Smooth muscle cell (in vitro differentiated cells): ENCODE measurements at regions not wholly inside any gene's neighbourhood (a gene's known extent, or its start where the extent isn't known, plus 50 kb on each side); places are given as distances from the start of the nearest gene placed in this dataset.

Experiments used
- DNase-seq: peaks from one replicate; lab custom pipeline; 2025; ENCODE audit not compliant: unreplicated experiment; lab: John Stamatoyannopoulos, UW
- H2AFZ ChIP-seq: fragments of 200-600 bp; sonication (generic); 2 replicates; pipeline ENCODE4 v1.6.0; 2016; ENCODE audit warnings: antibody characterized with exemption, low read depth, mild to moderate bottlenecking
- H3F3A ChIP-seq: fragments of 200-600 bp; sonication (generic); 2 replicates; pipeline ENCODE4 v1.6.0; 2017; ENCODE audit warnings: antibody characterized with exemption, low read depth
- H3K27ac ChIP-seq: fragments of 200-600 bp; sonication (generic); 2 replicates; pipeline ENCODE4 v1.5.1; 2016; ENCODE audit warnings: low read depth, mild to moderate bottlenecking
- H3K27me3 ChIP-seq: fragments of 200-600 bp; sonication (generic); 2 replicates; pipeline ENCODE4 v1.6.1; 2016; ENCODE audit warnings: low read depth, mild to moderate bottlenecking
- H3K36me3 ChIP-seq: fragments of 200-600 bp; sonication (generic); 2 replicates; pipeline ENCODE4 v1.5.1; 2016; ENCODE audit warnings: low read depth
- H3K4me1 ChIP-seq: fragments of 200-600 bp; sonication (generic); 2 replicates; pipeline ENCODE4 v1.5.1; 2016; ENCODE audit warnings: low read depth
- H3K4me2 ChIP-seq: fragments of 200-600 bp; sonication (generic); 2 replicates; pipeline ENCODE4 v1.6.0; 2016; ENCODE audit warnings: mild to moderate bottlenecking
- H3K4me3 ChIP-seq: fragments of 200-600 bp; sonication (generic); 2 replicates; pipeline ENCODE4 v1.5.1; 2016; ENCODE audit warnings: mild to moderate bottlenecking
- H3K79me2 ChIP-seq: fragments of 200-600 bp; sonication (generic); 2 replicates; pipeline ENCODE4 v1.6.0; 2016; ENCODE audit warnings: low read depth, mild to moderate bottlenecking
- H3K9ac ChIP-seq: fragments of 200-600 bp; sonication (generic); 2 replicates; pipeline ENCODE4 v1.6.0; 2016; ENCODE audit warnings: low read depth
- H3K9me3 ChIP-seq: fragments of 200-600 bp; sonication (generic); replicated peaks from 2 replicates; pipeline ENCODE4 v1.5.1; 2016; ENCODE audit warnings: low read depth
- H4K20me1 ChIP-seq: fragments of 200-600 bp; sonication (generic); 2 replicates; pipeline ENCODE4 v1.6.0; 2016; ENCODE audit warnings: low read depth
- CTCF ChIP-seq: fragments of 200-600 bp; sonication (generic); IDR thresholded peaks from 2 replicates; pipeline ENCODE4 v1.5.1; 2017; ENCODE audit warnings: borderline replicate concordance, mild to moderate bottlenecking, antibody characterized with exemption; ENCODE audit not compliant: insufficient read depth, poor library complexity, severe bottlenecking
- WGBS: methylation state at CpG from one replicate; pipeline ENCODE4 v1.1.7; 2016; ENCODE audit warnings: low lambda C conversion rate; 5-methylcytosine and 5-hydroxymethylcytosine counted together

GRCh38 chr17:77691216-77692085 is 267.1 kb upstream of the TNRC6C start:
- Histone ChIP-seq H3K4me1 (peaks cover 2% of the 10 kb centered on the region), H3K27me3 (peaks cover 36% of the 10 kb centered on the region), H2AFZ (no peak overlapping the region), H3K27ac (no peak overlapping the region), H4K20me1 (no peaks in the 10 kb centered on the region), H3K9ac (no peak overlapping the region), H3K4me2 (no peak overlapping the region), H3K4me3 (no peak overlapping the region), H3K9me3 (no peaks in the 10 kb centered on the region), H3F3A (no peaks in the 10 kb centered on the region), H3K36me3 (no peaks in the 10 kb centered on the region), H3K79me2 (no peaks in the 10 kb centered on the region)
- TF ChIP-seq CTCF = no peak
- WGBS = 91% methylated on average over 21 of the region's 21 CpGs
- no peak for DNase-seq

GRCh38 chr17:77692571-77693161 is 265.8 kb upstream of the TNRC6C start:
- Histone ChIP-seq H3K9ac (no peak overlapping the region), H4K20me1 (no peaks in the 10 kb centered on the region), H2AFZ (no peak overlapping the region), H3K4me1 (peaks cover 9% of the 10 kb centered on the region), H3K79me2 (no peaks in the 10 kb centered on the region), H3K27ac (no peak overlapping the region), H3K9me3 (no peaks in the 10 kb centered on the region), H3K27me3 (peaks cover 48% of the 10 kb centered on the region), H3K4me2 (no peak overlapping the region), H3K36me3 (no peaks in the 10 kb centered on the region), H3F3A (no peaks in the 10 kb centered on the region), H3K4me3 (no peak overlapping the region)
- no peak for TF ChIP-seq CTCF
- WGBS = 82% methylated on average over 12 of the region's 12 CpGs
- DNase-seq = no peak

GRCh38 chr17:77693301-77693700 is 265.2 kb upstream of the TNRC6C start:
- Histone ChIP-seq H3F3A (no peaks in the 10 kb centered on the region), H3K4me3 (no peak overlapping the region), H3K9me3 (no peaks in the 10 kb centered on the region), H4K20me1 (no peaks in the 10 kb centered on the region), H2AFZ (no peak overlapping the region), H3K79me2 (no peaks in the 10 kb centered on the region), H3K4me1 (peaks cover 9% of the 10 kb centered on the region), H3K4me2 (no peak overlapping the region), H3K27me3 (peaks cover 55% of the 10 kb centered on the region), H3K27ac (no peak overlapping the region), H3K36me3 (no peaks in the 10 kb centered on the region), H3K9ac (no peak overlapping the region)
- 88% methylated on average over 9 of the region's 9 CpGs for WGBS
- no peak for DNase-seq
- TF ChIP-seq CTCF = no peak
